ENCODE measurements at regions not wholly inside any gene's neighbourhood (a gene's known extent, or its start where the extent isn't known, plus 50 kb on each side); places are given as distances from the start of the nearest gene placed in this dataset.

DNA sequence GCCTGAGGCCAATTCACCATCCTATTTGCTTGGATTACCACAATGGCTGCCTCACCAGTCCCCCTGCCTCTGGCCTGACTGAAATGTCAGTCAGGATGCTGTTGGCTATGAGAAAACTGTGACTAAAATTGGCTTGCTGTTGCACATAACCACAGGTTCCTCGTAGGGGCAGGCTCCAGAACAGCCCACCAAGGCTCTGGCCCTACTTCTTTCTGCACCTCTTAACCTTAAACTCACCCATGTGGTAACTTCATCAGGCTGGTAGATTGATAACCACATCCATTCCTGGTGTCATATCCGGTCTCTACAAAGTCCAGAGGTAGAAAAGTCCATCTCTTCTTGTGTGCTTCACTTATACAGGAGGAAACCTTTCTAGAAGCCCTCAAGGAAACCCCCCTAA, 172.4 kb upstream of the PLXNC1 start:
- DNase-seq (no peak), ATAC-seq (no peak)
- Histone ChIP-seq H3K27me3 (no peaks in the 10 kb centered on the region), H3K9me3 (no peaks in the 10 kb centered on the region), H3K36me3 (replicated peaks in 1 of 2; ENCODE audit: insufficient read depth in 1 of 2, low read depth in 2 of 2) (no peaks in the 10 kb centered on the region), H3K27ac (no peak overlapping the region), H3K4me3 (no peak overlapping the region), H3K4me1 (no peaks in the 10 kb centered on the region)
- WGBS, 2 donors: 14 to 56% methylated on average over 2 of the region's 2 CpGs
- TF ChIP-seq CTCF (IDR thresholded peaks at IDR 0.05): no peak
- no peak for TF ChIP-seq POLR2A (IDR thresholded peaks at IDR 0.05)
- intact Hi-C loops (cut with DNase I): no loop called here

GRCh38 chr12:93977081-93977480, 171.3 kb upstream of the PLXNC1 start:
- Histone ChIP-seq H3K4me3 (no peak overlapping the region), H3K9me3 (no peaks in the 10 kb centered on the region), H3K27ac (no peak overlapping the region), H3K27me3 (no peaks in the 10 kb centered on the region), H3K4me1 (no peaks in the 10 kb centered on the region), H3K36me3 (replicated peaks in 1 of 2; ENCODE audit: insufficient read depth in 1 of 2, low read depth in 2 of 2) (no peaks in the 10 kb centered on the region)
- no peak for TF ChIP-seq CTCF (IDR thresholded peaks at IDR 0.05)
- TF ChIP-seq POLR2A (IDR thresholded peaks at IDR 0.05): no peak
- intact Hi-C loops (cut with DNase I): no loop called here
- no peak for DNase-seq
- 52 to 64% methylated on average over 3 of the region's 3 CpGs for WGBS, 2 donors
- ATAC-seq: no peak

GRCh38 chr12:93978553-93978952, 169.8 kb upstream of the PLXNC1 start:
- Histone ChIP-seq H3K4me1 (no peaks in the 10 kb centered on the region), H3K27me3 (no peaks in the 10 kb centered on the region), H3K4me3 (no peak overlapping the region), H3K9me3 (no peaks in the 10 kb centered on the region), H3K27ac (no peak overlapping the region), H3K36me3 (replicated peaks in 1 of 2; ENCODE audit: insufficient read depth in 1 of 2, low read depth in 2 of 2) (no peaks in the 10 kb centered on the region)
- WGBS, 2 donors: 70 to 76% methylated on average over 1 of the region's 1 CpG
- TF ChIP-seq POLR2A (IDR thresholded peaks at IDR 0.05) (no peak), CTCF (IDR thresholded peaks at IDR 0.05) (no peak)
- no peak for ATAC-seq
- peak in 2 of 4 donors; percentile 19 to 27 for DNase-seq
- intact Hi-C loops (cut with DNase I): no loop called here

- H3K4me3 ChIP-seq: no peak overlapping the region
- intact Hi-C loops (cut with DNase I): no loop called here
- no peaks in the 10 kb centered on the region for H3K27me3 ChIP-seq
- 44 to 46% methylated on average over 2 of the region's 2 CpGs for WGBS, 2 donors
- H3K9me3 ChIP-seq: no peaks in the 10 kb centered on the region
- H3K27ac ChIP-seq: no peak overlapping the region
- ATAC-seq (peak; percentile 33), DNase-seq (peak; percentile 15 to 52 (median 45))
- no peaks in the 10 kb centered on the region for H3K4me1 ChIP-seq
- TF ChIP-seq POLR2A (IDR thresholded peaks at IDR 0.05) (no peak), CTCF (IDR thresholded peaks at IDR 0.05) (peak; percentile 10 to 70 (median 50))
- H3K36me3 ChIP-seq (replicated peaks in 1 of 2; ENCODE audit: insufficient read depth in 1 of 2, low read depth in 2 of 2): no peaks in the 10 kb centered on the region
These were observed 169.2 kb upstream of the PLXNC1 start for GRCh38 chr12:93979189-93979588.

GRCh38 chr12:93980711-93981110, 167.7 kb upstream of the PLXNC1 start:
- WGBS, 2 donors: 74 to 87% methylated on average over 3 of the region's 3 CpGs

More at GRCh38 chr12:93980711-93981110, 167.7 kb upstream of the PLXNC1 start:
- H3K36me3 ChIP-seq (replicated peaks in 1 of 2; ENCODE audit: insufficient read depth in 1 of 2, low read depth in 2 of 2): no peaks in the 10 kb centered on the region
- ATAC-seq: no peak
- H3K27me3 ChIP-seq: no peaks in the 10 kb centered on the region
- intact Hi-C loops (cut with DNase I): no loop called here
- no peaks in the 10 kb centered on the region for H3K4me1 ChIP-seq
- no peak overlapping the region for H3K4me3 ChIP-seq
- H3K27ac ChIP-seq: no peak overlapping the region
- DNase-seq: no peak
- H3K9me3 ChIP-seq: no peaks in the 10 kb centered on the region
- TF ChIP-seq CTCF (IDR thresholded peaks at IDR 0.05) (no peak), POLR2A (IDR thresholded peaks at IDR 0.05) (no peak)
